Liver (tissue), 3 donors: ENCODE measurements at regions not wholly inside any gene's neighbourhood (a gene's known extent, or its start where the extent isn't known, plus 50 kb on each side); places are given as distances from the start of the nearest gene placed in this dataset.

Source experiments
- ATF3 ChIP-seq: IDR thresholded peaks from 2 replicates; pipeline ENCODE4 v1.6.1; 2016; ENCODE audit warnings: antibody characterized with exemption
- CTCF ChIP-seq: fragments of 150-350 bp; IDR thresholded peaks from 2 replicates; pipeline ENCODE4 v1.5.1; 2017; ENCODE audit warnings: improper control_type of control experiment, low read depth, low read length; ENCODE audit not compliant: missing input control
- EGR1 ChIP-seq, 2 donors: IDR thresholded peaks; 2 replicates each; pipeline ENCODE4 v1.6.1; 2016 to 2018; ENCODE audit warnings: antibody characterized with exemption in 2 of 2, low read depth in 2 of 2
- HNF4A ChIP-seq, 2 donors: conservative IDR thresholded peaks; 2 replicates each; pipeline ENCODE4 v1.6.1; 2016; ENCODE audit warnings: antibody characterized with exemption in 2 of 2, mild to moderate bottlenecking in 2 of 2
- JUND ChIP-seq, 2 donors: IDR thresholded peaks; 2 replicates each; pipeline ENCODE4 v1.6.1; 2016; ENCODE audit warnings: antibody characterized with exemption in 2 of 2
- RAD21 ChIP-seq, 2 donors: IDR thresholded peaks; 2 replicates each; pipeline ENCODE4 v1.6.1; 2016; ENCODE audit warnings: antibody characterized with exemption in 2 of 2, mild to moderate bottlenecking in 2 of 2
- REST ChIP-seq: IDR thresholded peaks from 2 replicates; pipeline ENCODE4 v1.6.1; 2016; ENCODE audit warnings: antibody characterized with exemption, mild to moderate bottlenecking
- RXRA ChIP-seq, 2 donors: IDR thresholded peaks; 2 replicates each; pipeline ENCODE4 v1.6.1; 2017 to 2018; ENCODE audit warnings: antibody characterized with exemption in 2 of 2, mild to moderate bottlenecking in 1 of 2
- SP1 ChIP-seq: IDR thresholded peaks from 2 replicates; pipeline ENCODE4 v1.6.1; 2018; ENCODE audit warnings: antibody characterized with exemption, mild to moderate bottlenecking
- TAF1 ChIP-seq: conservative IDR thresholded peaks from 2 replicates; pipeline ENCODE4 v1.6.1; 2016; ENCODE audit warnings: antibody characterized with exemption, mild to moderate bottlenecking
- ZBTB33 ChIP-seq: IDR thresholded peaks from 2 replicates; pipeline ENCODE4 v1.6.1; 2016; ENCODE audit warnings: antibody characterized with exemption
- donor health status: healthy.
- donor health status: healthy.

- TF ChIP-seq TAF1 (no peak), CTCF (no peak), ZBTB33 (no peak), JUND (IDR thresholded peaks at IDR 0.05) (no peak), SP1 (no peak), RAD21 (IDR thresholded peaks at IDR 0.05) (no peak), ATF3 (no peak), EGR1 (IDR thresholded peaks at IDR 0.05; ENCODE audit: low read depth in 2 of 2) (no peak), HNF4A (conservative IDR thresholded peaks at IDR 0.05) (no peak), RXRA (IDR thresholded peaks at IDR 0.05) (no peak), REST (no peak)
These were observed 1016.7 kb upstream of the LCORL start for GRCh38 chr4:19038231-19038630.
